Keratinocyte (primary cell): ENCODE measurements at regions not wholly inside any gene's neighbourhood (a gene's known extent, or its start where the extent isn't known, plus 50 kb on each side); places are given as distances from the start of the nearest gene placed in this dataset.

Source experiments
- DNase-seq: peaks from one replicate; pipeline ENCODE4 v3.0.0-alpha.2; 2011; ENCODE audit warnings: low read depth, missing footprints, low spot score
- FAIRE-seq: peaks from 2 replicates; lab custom pipeline; 2011; peaks lifted over from hg19 to GRCh38; lab: Jason Lieb, UNC
- H2AFZ ChIP-seq: 2 replicates; pipeline ENCODE4 v1.6.0; 2012; ENCODE audit warnings: low read length, control low read depth, inconsistent platforms; ENCODE audit not compliant: control insufficient read depth
- H3K27ac ChIP-seq: 2 replicates; pipeline ENCODE4 v1.5.1; 2011; ENCODE audit warnings: low read length; ENCODE audit not compliant: control insufficient read depth, insufficient read depth
- H3K27me3 ChIP-seq: 3 replicates; pipeline ENCODE4 v1.6.0; 2011; ENCODE audit warnings: low read length; ENCODE audit not compliant: control insufficient read depth, insufficient read depth; ENCODE audit errors: extremely low read depth
- H3K36me3 ChIP-seq, 2 experiments: 2 replicates in 1 of 2; 3 replicates in 1 of 2; pipeline ENCODE4 v1.5.1; 2011; ENCODE audit warnings: low read length in 2 of 2, mild to moderate bottlenecking in 1 of 2; ENCODE audit not compliant: control insufficient read depth in 2 of 2, insufficient read depth in 2 of 2; ENCODE audit errors: extremely low read depth in 1 of 2
- H3K4me1 ChIP-seq: 3 replicates; pipeline ENCODE4 v1.5.1; 2011; ENCODE audit warnings: low read length; ENCODE audit not compliant: control insufficient read depth, insufficient read depth; ENCODE audit errors: extremely low read depth
- H3K4me2 ChIP-seq: 3 replicates; pipeline ENCODE4 v1.6.0; 2011; ENCODE audit warnings: low read depth, low read length; ENCODE audit not compliant: control insufficient read depth, insufficient read depth; ENCODE audit errors: extremely low read depth
- H3K4me3 ChIP-seq, 3 experiments: fragments of 200-600 bp in 1 of 3; sonication (generic) in 1 of 3; 2 replicates in 2 of 3; 3 replicates in 1 of 3; pipeline ENCODE4 v1.5.1; 2011 to 2016; ENCODE audit warnings: low read length in 3 of 3, mild to moderate bottlenecking in 3 of 3, control low read depth in 2 of 3, inconsistent platforms in 1 of 3, low read depth in 1 of 3, mixed read lengths in 1 of 3, mixed run types in 1 of 3, moderate library complexity in 1 of 3; ENCODE audit not compliant: control insufficient read depth in 2 of 3, insufficient read depth in 2 of 3; ENCODE audit errors: extremely low read depth in 1 of 3
- H3K79me2 ChIP-seq: 2 replicates; pipeline ENCODE4 v1.6.0; 2012; ENCODE audit warnings: low read length; ENCODE audit not compliant: control insufficient read depth, insufficient read depth
- H3K9ac ChIP-seq: 3 replicates; pipeline ENCODE4 v1.6.0; 2011; ENCODE audit warnings: low read length; ENCODE audit not compliant: control insufficient read depth, insufficient read depth; ENCODE audit errors: extremely low read depth
- H3K9me1 ChIP-seq: 3 replicates; pipeline ENCODE4 v1.6.0; 2011; ENCODE audit warnings: low read length; ENCODE audit not compliant: control insufficient read depth, insufficient read depth; ENCODE audit errors: extremely low read depth
- H3K9me3 ChIP-seq: 2 replicates; pipeline ENCODE4 v1.5.1; 2012; ENCODE audit warnings: low read depth, low read length; ENCODE audit not compliant: control insufficient read depth
- H4K20me1 ChIP-seq: 3 replicates; pipeline ENCODE4 v1.6.0; 2011; ENCODE audit warnings: low read length; ENCODE audit not compliant: control insufficient read depth, insufficient read depth; ENCODE audit errors: extremely low read depth
- EZH2 ChIP-seq: IDR thresholded peaks from one replicate; pipeline ENCODE4 v1.6.1; 2012; ENCODE audit warnings: inconsistent platforms, mild to moderate bottlenecking, low read length, moderate library complexity
- dilution Hi-C: fragments of 300-500 bp; cut with MboI; formaldehyde crosslinking; loops from one replicate; pipeline ENCODE4 v1.7.0; 2020; ENCODE audit warnings: low sequenced_read_pairs; ENCODE audit not compliant: extremely low pct_ligation_motif_present
- TF ChIP-seq, protein P1 (sequence below), 3 experiments: IDR thresholded peaks in 1 of 3; conservative IDR thresholded peaks in 1 of 3; optimal IDR thresholded peaks in 1 of 3; 2 replicates in 2 of 3; 3 replicates in 1 of 3; pipeline versions ENCODE3 to v1.5.1; 2011; ENCODE audit warnings: low read length in 3 of 3, mild to moderate bottlenecking in 3 of 3, moderate library complexity in 2 of 3, control low read depth in 1 of 3, inconsistent platforms in 1 of 3; ENCODE audit not compliant: insufficient read depth in 2 of 3; ENCODE audit errors: extremely low read depth in 1 of 3

- H3K36me3 ChIP-seq: no peaks in the 10 kb centered on the region
- H3K9me3 ChIP-seq: no peaks in the 10 kb centered on the region
- H3K4me2 ChIP-seq: no peak overlapping the region
- no peaks in the 10 kb centered on the region for H4K20me1 ChIP-seq
- FAIRE-seq (no peak), DNase-seq (no peak)
- H3K4me1 ChIP-seq: no peaks in the 10 kb centered on the region
- H3K9me1 ChIP-seq: no peaks in the 10 kb centered on the region
- no peak overlapping the region for H3K27ac ChIP-seq
- dilution Hi-C loops: no loop called here
- no peaks in the 10 kb centered on the region for H3K79me2 ChIP-seq
- no peak overlapping the region for H2AFZ ChIP-seq
- TF ChIP-seq, protein P1, sequence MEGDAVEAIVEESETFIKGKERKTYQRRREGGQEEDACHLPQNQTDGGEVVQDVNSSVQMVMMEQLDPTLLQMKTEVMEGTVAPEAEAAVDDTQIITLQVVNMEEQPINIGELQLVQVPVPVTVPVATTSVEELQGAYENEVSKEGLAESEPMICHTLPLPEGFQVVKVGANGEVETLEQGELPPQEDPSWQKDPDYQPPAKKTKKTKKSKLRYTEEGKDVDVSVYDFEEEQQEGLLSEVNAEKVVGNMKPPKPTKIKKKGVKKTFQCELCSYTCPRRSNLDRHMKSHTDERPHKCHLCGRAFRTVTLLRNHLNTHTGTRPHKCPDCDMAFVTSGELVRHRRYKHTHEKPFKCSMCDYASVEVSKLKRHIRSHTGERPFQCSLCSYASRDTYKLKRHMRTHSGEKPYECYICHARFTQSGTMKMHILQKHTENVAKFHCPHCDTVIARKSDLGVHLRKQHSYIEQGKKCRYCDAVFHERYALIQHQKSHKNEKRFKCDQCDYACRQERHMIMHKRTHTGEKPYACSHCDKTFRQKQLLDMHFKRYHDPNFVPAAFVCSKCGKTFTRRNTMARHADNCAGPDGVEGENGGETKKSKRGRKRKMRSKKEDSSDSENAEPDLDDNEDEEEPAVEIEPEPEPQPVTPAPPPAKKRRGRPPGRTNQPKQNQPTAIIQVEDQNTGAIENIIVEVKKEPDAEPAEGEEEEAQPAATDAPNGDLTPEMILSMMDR (optimal IDR thresholded peaks at IDR 0.05 in 1 of 3, IDR thresholded peaks at IDR 0.05 in 1 of 3, conservative IDR thresholded peaks at IDR 0.05 in 1 of 3; ENCODE audit: extremely low read depth in 1 of 3, insufficient read depth in 2 of 3, low read length in 3 of 3): no peak
- no peak for TF ChIP-seq EZH2
- H3K9ac ChIP-seq: no peak overlapping the region
- H3K4me3 ChIP-seq: no peak overlapping the region
- no peaks in the 10 kb centered on the region for H3K27me3 ChIP-seq
Measured at GRCh38 chr4:33649471-33649870, 2594.8 kb downstream of the ARAP2 start.

GRCh38 chr4:33650036-33650435 lies 2594.3 kb downstream of the ARAP2 start:
- DNase-seq (no peak), FAIRE-seq (no peak)
- no peaks in the 10 kb centered on the region for H3K79me2 ChIP-seq
- H3K9me1 ChIP-seq: no peaks in the 10 kb centered on the region
- no peak overlapping the region for H3K9ac ChIP-seq
- H4K20me1 ChIP-seq: no peaks in the 10 kb centered on the region
- H3K36me3 ChIP-seq: no peaks in the 10 kb centered on the region
- no peaks in the 10 kb centered on the region for H3K27me3 ChIP-seq
- H3K27ac ChIP-seq: no peak overlapping the region
- dilution Hi-C loops: no loop called here
- no peaks in the 10 kb centered on the region for H3K9me3 ChIP-seq
- H3K4me3 ChIP-seq: no peak overlapping the region
- no peaks in the 10 kb centered on the region for H3K4me1 ChIP-seq
- H3K4me2 ChIP-seq: no peak overlapping the region
- TF ChIP-seq EZH2: no peak
- TF ChIP-seq, protein P1 (optimal IDR thresholded peaks at IDR 0.05 in 1 of 3, IDR thresholded peaks at IDR 0.05 in 1 of 3, conservative IDR thresholded peaks at IDR 0.05 in 1 of 3; ENCODE audit: extremely low read depth in 1 of 3, insufficient read depth in 2 of 3, low read length in 3 of 3): no peak
- no peak overlapping the region for H2AFZ ChIP-seq
